Activated CD4-positive, alpha-beta T cell treated with anti-CD3 and anti-CD28 coated beads for 36 hours (primary cell): ENCODE measurements at regions not wholly inside any gene's neighbourhood (a gene's known extent, or its start where the extent isn't known, plus 50 kb on each side); places are given as distances from the start of the nearest gene placed in this dataset.

Source experiments
- ATAC-seq: fragments of 200-7000 bp; cut with Tn5 transposase; one replicate; pipeline ENCODE4 v1.10.0; 2021; ENCODE audit warnings: mild to moderate bottlenecking, moderate library complexity
- CTCF ChIA-PET: fragments of 350-600 bp; sonication (Branson Sonifier 250); formaldehyde crosslinking; loops from one replicate; lab custom pipeline; 2021; ENCODE audit warnings: antibody characterized with exemption; lab: Charles Lee
- POLR2A ChIA-PET: fragments of 350-600 bp; sonication (Branson Sonifier 250); formaldehyde crosslinking; loops from one replicate; lab custom pipeline; 2021; ENCODE audit warnings: antibody characterized with exemption, inconsistent platforms; lab: Charles Lee
- DNase-seq: peaks from one replicate; pipeline ENCODE4 v3.0.0-alpha.2; 2020
- H3K27ac Mint-ChIP-seq: one replicate; pipeline ENCODE4 v1.8.0; 2021; ENCODE audit warnings: mixed read lengths
- H3K27me3 Mint-ChIP-seq: one replicate; pipeline ENCODE4 v1.8.0; 2021; ENCODE audit warnings: mixed read lengths
- H3K36me3 Mint-ChIP-seq: one replicate; pipeline ENCODE4 v1.8.0; 2021; ENCODE audit warnings: low read depth, mixed read lengths
- H3K4me1 Mint-ChIP-seq: one replicate; pipeline ENCODE4 v1.8.0; 2021; ENCODE audit warnings: mixed read lengths
- H3K4me3 Mint-ChIP-seq: one replicate; pipeline ENCODE4 v1.8.0; 2021; ENCODE audit warnings: mild to moderate bottlenecking, moderate library complexity, mixed read lengths
- H3K9me3 Mint-ChIP-seq: one replicate; pipeline ENCODE4 v1.8.0; 2021; ENCODE audit warnings: low read depth, mixed read lengths
- intact Hi-C, 2 experiments: fragments of 100-400 bp; cut with DNase I in 1 of 2; cut with micrococcal nuclease in 1 of 2; formaldehyde crosslinking; loops; one replicate each; pipeline versions ENCODE4 v1.14.2 to v1.15.1; 2022 to 2024; cut with DNase I, micrococcal nuclease

- POLR2A ChIA-PET: no interaction called here
- Mint-ChIP-seq H3K27ac (no peak overlapping the region), H3K36me3 (no peaks in the 10 kb centered on the region), H3K9me3 (peaks cover 9% of the 10 kb centered on the region), H3K4me3 (no peak overlapping the region), H3K27me3 (peaks cover 2% of the 10 kb centered on the region), H3K4me1 (no peaks in the 10 kb centered on the region)
- ATAC-seq: no peak
- intact Hi-C loops: no loop called here
- no peak for DNase-seq
- CTCF ChIA-PET: no interaction called here
Measured at GRCh38 chr9:81268048-81268447, 421.3 kb downstream of the TLE1 start.

GRCh38 chr9:81266674-81267073, 422.7 kb downstream of the TLE1 start:
- H3K36me3 Mint-ChIP-seq: no peaks in the 10 kb centered on the region
- H3K4me3 Mint-ChIP-seq: no peak overlapping the region
- ChIA-PET POLR2A (no interaction called here), CTCF (no interaction called here)
- no peak overlapping the region for H3K27ac Mint-ChIP-seq
- H3K4me1 Mint-ChIP-seq: no peaks in the 10 kb centered on the region
- H3K27me3 Mint-ChIP-seq: peaks cover 2% of the 10 kb centered on the region
- DNase-seq (no peak), ATAC-seq (no peak)
- intact Hi-C loops: no loop called here
- peaks cover 14% of the 10 kb centered on the region for H3K9me3 Mint-ChIP-seq

GRCh38 chr9:81266086-81266485, 423.3 kb downstream of the TLE1 start:
- DNase-seq (no peak), ATAC-seq (no peak)
- no peaks in the 10 kb centered on the region for H3K36me3 Mint-ChIP-seq
- H3K4me3 Mint-ChIP-seq: no peak overlapping the region
- H3K9me3 Mint-ChIP-seq: peaks cover 14% of the 10 kb centered on the region
- CTCF ChIA-PET: no interaction called here
- peaks cover 2% of the 10 kb centered on the region for H3K27me3 Mint-ChIP-seq
- H3K4me1 Mint-ChIP-seq: no peaks in the 10 kb centered on the region
- intact Hi-C loops: no loop called here
- POLR2A ChIA-PET: no interaction called here
- no peak overlapping the region for H3K27ac Mint-ChIP-seq

- Mint-ChIP-seq H3K9me3 (peaks cover 11% of the 10 kb centered on the region), H3K27me3 (peaks cover 2% of the 10 kb centered on the region), H3K4me1 (no peaks in the 10 kb centered on the region), H3K36me3 (no peaks in the 10 kb centered on the region), H3K4me3 (no peak overlapping the region), H3K27ac (no peak overlapping the region)
- CTCF ChIA-PET: no interaction called here
- DNase-seq (no peak), ATAC-seq (no peak)
- intact Hi-C loops: no loop called here
- POLR2A ChIA-PET: no interaction called here
Measured at GRCh38 chr9:81264516-81264915, 424.8 kb downstream of the TLE1 start.

GRCh38 chr9:81259896-81260295, 429.5 kb downstream of the TLE1 start:
- no peak overlapping the region for H3K27ac Mint-ChIP-seq
- peaks cover 2% of the 10 kb centered on the region for H3K27me3 Mint-ChIP-seq
- H3K9me3 Mint-ChIP-seq: peaks cover 8% of the 10 kb centered on the region
- H3K36me3 Mint-ChIP-seq: no peaks in the 10 kb centered on the region
- DNase-seq (no peak), ATAC-seq (no peak)
- H3K4me1 Mint-ChIP-seq: no peaks in the 10 kb centered on the region
- CTCF ChIA-PET: no interaction called here
- POLR2A ChIA-PET: no interaction called here
- intact Hi-C loops: no loop called here
- no peak overlapping the region for H3K4me3 Mint-ChIP-seq

GRCh38 chr9:81256368-81256767, 433.0 kb downstream of the TLE1 start:
- Mint-ChIP-seq H3K36me3 (no peaks in the 10 kb centered on the region), H3K4me3 (no peak overlapping the region), H3K27ac (no peak overlapping the region), H3K4me1 (no peaks in the 10 kb centered on the region), H3K9me3 (no peaks in the 10 kb centered on the region), H3K27me3 (no peaks in the 10 kb centered on the region)
- POLR2A ChIA-PET: no interaction called here
- CTCF ChIA-PET: no interaction called here
- DNase-seq (no peak), ATAC-seq (no peak)
- intact Hi-C loops: no loop called here

- no peak overlapping the region for H3K4me3 Mint-ChIP-seq
- H3K27ac Mint-ChIP-seq: no peak overlapping the region
- H3K27me3 Mint-ChIP-seq: no peaks in the 10 kb centered on the region
- H3K36me3 Mint-ChIP-seq: no peaks in the 10 kb centered on the region
- intact Hi-C loops: no loop called here
- ChIA-PET POLR2A (no interaction called here), CTCF (no interaction called here)
- DNase-seq: no peak
- no peak for ATAC-seq
- peaks cover 2% of the 10 kb centered on the region for H3K9me3 Mint-ChIP-seq
- H3K4me1 Mint-ChIP-seq: no peaks in the 10 kb centered on the region
Measured at GRCh38 chr9:81250606-81251005, 438.7 kb downstream of the TLE1 start.

GRCh38 chr9:81250041-81250440, 439.3 kb downstream of the TLE1 start:
- ChIA-PET POLR2A (no interaction called here), CTCF (no interaction called here)
- H3K9me3 Mint-ChIP-seq: peaks cover 2% of the 10 kb centered on the region
- no peak overlapping the region for H3K4me3 Mint-ChIP-seq
- H3K27ac Mint-ChIP-seq: no peak overlapping the region
- no peak for ATAC-seq
- no peaks in the 10 kb centered on the region for H3K36me3 Mint-ChIP-seq
- intact Hi-C loops: no loop called here
- DNase-seq: no peak
- no peaks in the 10 kb centered on the region for H3K27me3 Mint-ChIP-seq
- no peaks in the 10 kb centered on the region for H3K4me1 Mint-ChIP-seq

- H3K36me3 Mint-ChIP-seq: no peaks in the 10 kb centered on the region
- H3K4me3 Mint-ChIP-seq: no peak overlapping the region
- DNase-seq (no peak), ATAC-seq (no peak)
- H3K9me3 Mint-ChIP-seq: peaks cover 2% of the 10 kb centered on the region
- ChIA-PET POLR2A (no interaction called here), CTCF (no interaction called here)
- no peak overlapping the region for H3K27ac Mint-ChIP-seq
- intact Hi-C loops: no loop called here
- no peaks in the 10 kb centered on the region for H3K4me1 Mint-ChIP-seq
- no peaks in the 10 kb centered on the region for H3K27me3 Mint-ChIP-seq
Measured at GRCh38 chr9:81245254-81245956, 443.9 kb downstream of the TLE1 start.

GRCh38 chr9:81244631-81245030, 444.7 kb downstream of the TLE1 start:
- DNase-seq (no peak), ATAC-seq (no peak)
- H3K27ac Mint-ChIP-seq: no peak overlapping the region
- ChIA-PET CTCF (no interaction called here), POLR2A (no interaction called here)
- H3K9me3 Mint-ChIP-seq: peaks cover 2% of the 10 kb centered on the region
- intact Hi-C loops: no loop called here
- H3K27me3 Mint-ChIP-seq: no peaks in the 10 kb centered on the region
- no peak overlapping the region for H3K4me3 Mint-ChIP-seq
- H3K4me1 Mint-ChIP-seq: no peaks in the 10 kb centered on the region
- no peaks in the 10 kb centered on the region for H3K36me3 Mint-ChIP-seq

- no peaks in the 10 kb centered on the region for H3K4me1 Mint-ChIP-seq
- POLR2A ChIA-PET: no interaction called here
- no peaks in the 10 kb centered on the region for H3K9me3 Mint-ChIP-seq
- H3K27ac Mint-ChIP-seq: no peak overlapping the region
- CTCF ChIA-PET: no interaction called here
- no peaks in the 10 kb centered on the region for H3K27me3 Mint-ChIP-seq
- H3K36me3 Mint-ChIP-seq: no peaks in the 10 kb centered on the region
- no peak for DNase-seq
- H3K4me3 Mint-ChIP-seq: no peak overlapping the region
- intact Hi-C loops: no loop called here
- no peak for ATAC-seq
Measured at GRCh38 chr9:81242866-81243265, 446.5 kb downstream of the TLE1 start.

- Mint-ChIP-seq H3K36me3 (no peaks in the 10 kb centered on the region), H3K4me3 (no peak overlapping the region), H3K9me3 (no peaks in the 10 kb centered on the region), H3K27ac (no peak overlapping the region), H3K4me1 (no peaks in the 10 kb centered on the region), H3K27me3 (no peaks in the 10 kb centered on the region)
- CTCF ChIA-PET: no interaction called here
- DNase-seq (no peak), ATAC-seq (no peak)
- POLR2A ChIA-PET: no interaction called here
- intact Hi-C loops: no loop called here
Measured at GRCh38 chr9:81239388-81239787, 450.0 kb downstream of the TLE1 start.
